Esophagus squamous epithelium (tissue), 5 donors: ENCODE measurements at regions not wholly inside any gene's neighbourhood (a gene's known extent, or its start where the extent isn't known, plus 50 kb on each side); places are given as distances from the start of the nearest gene placed in this dataset.

Experiments used
- DNase-seq: peaks from one replicate; lab custom pipeline; 2025; lab: John Stamatoyannopoulos, UW
- H3K27ac ChIP-seq, 4 donors: fragments of 200-600 bp; sonication (generic); one replicate each; pipeline ENCODE4 v1.5.1; 2016 to 2019; ENCODE audit warnings: mild to moderate bottlenecking in 1 of 4
- H3K27me3 ChIP-seq, 4 donors: fragments of 200-600 bp; sonication (generic); 1 replicate in 3 of 4; 2 replicates in 1 of 4; pipeline versions ENCODE4 v1.5.1 to v1.6.0; 2017 to 2021; ENCODE audit warnings: antibody characterized with exemption in 1 of 4
- H3K36me3 ChIP-seq, 3 donors: fragments of 200-600 bp; sonication (generic); one replicate each; pipeline ENCODE4 v1.5.1; 2016 to 2019
- H3K4me1 ChIP-seq, 3 donors: fragments of 200-600 bp; sonication (generic); one replicate each; pipeline ENCODE4 v1.5.1; 2017 to 2019
- H3K4me3 ChIP-seq, 4 donors: fragments of 200-600 bp; sonication (generic); 1 replicate in 3 of 4; 2 replicates in 1 of 4; pipeline ENCODE4 v1.5.1; 2016 to 2019; ENCODE audit warnings: mild to moderate bottlenecking in 2 of 4, moderate library complexity in 1 of 4
- H3K9me3 ChIP-seq, 3 donors: fragments of 200-600 bp; sonication (generic); one replicate each; pipeline ENCODE4 v1.5.1; 2016 to 2019
- POLR2A ChIP-seq, 4 donors: fragments of 450-650 bp; IDR thresholded peaks; one replicate each; pipeline ENCODE4 v1.6.1; 2017; ENCODE audit warnings: antibody characterized with exemption in 4 of 4, mild to moderate bottlenecking in 4 of 4, moderate library complexity in 3 of 4
- WGBS, 2 donors: methylation state at CpG; one replicate each; pipeline ENCODE4 v1.1.5; 2018; 5-methylcytosine and 5-hydroxymethylcytosine counted together
- intact Hi-C: fragments of 100-400 bp; cut with DNase I; formaldehyde crosslinking; loops from one replicate; pipeline ENCODE4 v1.15.0; 2022
- TF ChIP-seq, protein P1 (sequence below), 6 experiments: fragments of 450-650 bp in 4 of 6; fragments of 200-600 bp in 2 of 6; sonication (generic) in 2 of 6; IDR thresholded peaks; one replicate each; pipeline ENCODE4 v1.5.1; 2016 to 2019; ENCODE audit warnings: antibody characterized with exemption in 6 of 6, mild to moderate bottlenecking in 4 of 6, moderate library complexity in 4 of 6
- donor health status: DM: yes; HTN: yes; CAD: no.

DNA sequence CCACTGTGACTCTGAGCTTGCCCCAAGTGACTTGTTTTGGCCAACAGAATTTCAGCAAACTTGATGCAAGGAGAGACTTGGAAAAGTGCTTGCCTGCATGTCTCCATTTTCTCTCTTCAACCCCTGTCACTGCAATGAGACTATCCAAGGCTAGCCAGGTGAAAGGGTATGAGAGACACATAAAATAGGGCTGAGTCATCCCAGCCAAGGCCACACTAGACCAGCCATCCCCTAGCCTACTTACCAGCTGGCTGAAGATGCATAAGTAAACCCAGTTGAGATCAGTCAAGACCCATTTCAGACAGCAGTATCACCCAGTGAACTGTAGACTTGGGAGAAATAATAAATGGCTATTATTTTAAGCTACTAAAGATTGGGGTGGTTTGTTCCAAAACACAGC lies 52.9 kb upstream of the VLDLR start:
- intact Hi-C loops, result no loop called here
- no peak overlapping the region for H3K27ac ChIP-seq

DNA sequence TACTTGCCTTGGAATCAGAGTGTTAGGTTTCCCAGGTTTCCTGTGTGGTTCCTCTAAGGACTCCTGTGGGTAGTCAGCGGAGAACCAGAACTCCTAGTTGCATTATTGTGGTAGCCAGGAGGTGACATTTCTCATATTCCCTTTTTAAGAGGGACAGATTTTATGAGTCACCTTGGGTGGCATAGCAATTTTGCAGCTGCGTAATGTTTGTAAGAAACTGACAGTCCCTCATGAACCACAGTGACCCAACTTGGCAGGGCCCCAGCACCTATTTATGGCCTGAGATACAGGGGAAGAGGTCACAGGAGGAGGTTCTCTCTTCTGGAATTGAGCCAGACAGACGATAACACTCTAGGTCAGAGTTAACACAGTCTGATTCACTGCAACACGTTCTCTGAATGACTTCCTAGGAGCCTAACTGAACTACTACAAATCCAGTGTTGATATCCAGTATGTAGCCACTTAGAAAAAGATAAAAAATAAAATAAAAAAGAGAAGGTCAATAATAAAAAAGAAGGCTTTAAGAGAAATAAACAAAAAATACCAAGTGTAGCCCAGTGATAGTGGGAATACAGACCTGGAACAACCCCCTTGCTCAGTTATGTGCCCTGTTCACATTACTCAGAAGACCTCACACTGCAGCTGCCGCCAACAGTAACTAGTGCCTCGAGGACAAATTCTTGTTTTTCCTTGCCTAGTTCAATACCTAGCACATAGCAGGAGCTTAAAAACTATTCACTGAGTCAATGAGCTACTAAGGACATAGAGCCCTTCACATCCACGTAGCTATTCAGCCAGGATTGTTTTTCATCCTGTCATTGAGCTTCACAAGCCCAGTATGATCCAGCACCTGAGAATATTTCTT lies 50.7 kb upstream of the VLDLR start:
- Histone ChIP-seq H3K27me3 (no peaks in the 10 kb centered on the region), H3K4me3 (no peak overlapping the region), H3K9me3 (no peaks in the 10 kb centered on the region), H3K4me1 (peaks cover 3 to 12% (median 7%) of the 10 kb centered on the region in 3 donors), H3K27ac (peak overlapping the region in 1 of 4 donors; percentile 5), H3K36me3 (no peaks in the 10 kb centered on the region)
- intact Hi-C loops, result no loop called here
- no peak for DNase-seq
- WGBS, 2 donors, result 29 to 30% methylated on average over 6 to 7 of the region's 7 CpGs
- TF ChIP-seq, protein P1, sequence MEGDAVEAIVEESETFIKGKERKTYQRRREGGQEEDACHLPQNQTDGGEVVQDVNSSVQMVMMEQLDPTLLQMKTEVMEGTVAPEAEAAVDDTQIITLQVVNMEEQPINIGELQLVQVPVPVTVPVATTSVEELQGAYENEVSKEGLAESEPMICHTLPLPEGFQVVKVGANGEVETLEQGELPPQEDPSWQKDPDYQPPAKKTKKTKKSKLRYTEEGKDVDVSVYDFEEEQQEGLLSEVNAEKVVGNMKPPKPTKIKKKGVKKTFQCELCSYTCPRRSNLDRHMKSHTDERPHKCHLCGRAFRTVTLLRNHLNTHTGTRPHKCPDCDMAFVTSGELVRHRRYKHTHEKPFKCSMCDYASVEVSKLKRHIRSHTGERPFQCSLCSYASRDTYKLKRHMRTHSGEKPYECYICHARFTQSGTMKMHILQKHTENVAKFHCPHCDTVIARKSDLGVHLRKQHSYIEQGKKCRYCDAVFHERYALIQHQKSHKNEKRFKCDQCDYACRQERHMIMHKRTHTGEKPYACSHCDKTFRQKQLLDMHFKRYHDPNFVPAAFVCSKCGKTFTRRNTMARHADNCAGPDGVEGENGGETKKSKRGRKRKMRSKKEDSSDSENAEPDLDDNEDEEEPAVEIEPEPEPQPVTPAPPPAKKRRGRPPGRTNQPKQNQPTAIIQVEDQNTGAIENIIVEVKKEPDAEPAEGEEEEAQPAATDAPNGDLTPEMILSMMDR (IDR thresholded peaks at IDR 0.05), result no peak
- no peak for TF ChIP-seq POLR2A (IDR thresholded peaks at IDR 0.05)

More for the DNA sequence above, 52.9 kb upstream of the VLDLR start:
- H3K36me3 ChIP-seq, result no peaks in the 10 kb centered on the region
- H3K4me1 ChIP-seq, result peaks cover 3 to 12% (median 7%) of the 10 kb centered on the region in 3 donors
- no peak overlapping the region for H3K4me3 ChIP-seq
- H3K27me3 ChIP-seq, result no peaks in the 10 kb centered on the region
- no peaks in the 10 kb centered on the region for H3K9me3 ChIP-seq
- no peak for DNase-seq
- TF ChIP-seq POLR2A (IDR thresholded peaks at IDR 0.05), result no peak
- TF ChIP-seq, protein P1 (IDR thresholded peaks at IDR 0.05), result no peak
